ENCODE measurements at regions not wholly inside any gene's neighbourhood (a gene's known extent, or its start where the extent isn't known, plus 50 kb on each side); places are given as distances from the start of the nearest gene placed in this dataset.

- DNase-seq, result peak in 1 of 2 donors; percentile 7
These were observed 68.9 kb upstream of the FOXK1 start for GRCh38 chr7:4612939-4613841.

- DNase-seq, result peak in 1 of 2 donors; percentile 7
These were observed 68.1 kb upstream of the FOXK1 start for GRCh38 chr7:4613846-4614548.

GRCh38 chr7:4616116-4616515, 66.0 kb upstream of the FOXK1 start:
- no peak for DNase-seq

- no peak for DNase-seq
These were observed 60.7 kb upstream of the FOXK1 start for GRCh38 chr7:4621396-4621795.

GRCh38 chr7:4626318-4626845, 55.7 kb upstream of the FOXK1 start:
- DNase-seq, result no peak

GRCh38 chr7:4629287-4629895, 52.7 kb upstream of the FOXK1 start:
- DNase-seq, result no peak

GRCh38 chr7:4631380-4632179, 50.5 kb upstream of the FOXK1 start:
- DNase-seq, result peak; percentile 85 to 89
